Kidney glomerular epithelial cell (primary cell): ENCODE measurements at regions not wholly inside any gene's neighbourhood (a gene's known extent, or its start where the extent isn't known, plus 50 kb on each side); places are given as distances from the start of the nearest gene placed in this dataset.
"Not testable (repeated sequence)": the region's sequence is repeated elsewhere in the genome, so short reads cannot be mapped to it uniquely, and the experiment has no call there.

Experiments
- DNase-seq: peaks from one replicate; lab custom pipeline; 2025; lab: John Stamatoyannopoulos, UW

- not testable (repeated sequence) for DNase-seq
Measured at GRCh38 chr20:6321235-6321634, 198.4 kb upstream of the FERMT1 start.

- DNase-seq = no peak
Measured at GRCh38 chr20:6311841-6312655, 189.2 kb upstream of the FERMT1 start.

- no peak for DNase-seq
Measured at GRCh38 chr20:6311097-6311496, 188.3 kb upstream of the FERMT1 start.

- no peak for DNase-seq
Measured at GRCh38 chr20:6305536-6305935, 182.7 kb upstream of the FERMT1 start.

GRCh38 chr20:6302041-6302440, 179.2 kb upstream of the FERMT1 start:
- DNase-seq = no peak

- DNase-seq = no peak
Measured at GRCh38 chr20:6299456-6299855, 176.6 kb upstream of the FERMT1 start.

GRCh38 chr20:6298049-6298448, 175.2 kb upstream of the FERMT1 start:
- DNase-seq = no peak

- no peak for DNase-seq
Measured at GRCh38 chr20:6295867-6296256, 173.0 kb upstream of the FERMT1 start.

GRCh38 chr20:6295127-6295866, 172.5 kb upstream of the FERMT1 start:
- no peak for DNase-seq

- no peak for DNase-seq
Measured at GRCh38 chr20:6287471-6287870, 164.6 kb upstream of the FERMT1 start.

GRCh38 chr20:6282642-6283041, 159.8 kb upstream of the FERMT1 start:
- no peak for DNase-seq

- DNase-seq = no peak
Measured at GRCh38 chr20:6277661-6278240, 154.9 kb upstream of the FERMT1 start.

- not testable (repeated sequence) for DNase-seq
Measured at GRCh38 chr20:6270404-6270803, 147.6 kb upstream of the FERMT1 start.

- no peak for DNase-seq
Measured at GRCh38 chr20:6269168-6269873, 146.5 kb upstream of the FERMT1 start.

- peak; percentile 80 for DNase-seq
Measured at GRCh38 chr20:6265204-6265904, 142.5 kb upstream of the FERMT1 start.

- no peak for DNase-seq
Measured at GRCh38 chr20:6253396-6253795, 130.6 kb upstream of the FERMT1 start.

- no peak for DNase-seq
Measured at GRCh38 chr20:6245436-6245835, 122.6 kb upstream of the FERMT1 start.

GRCh38 chr20:6241591-6241990, 118.8 kb upstream of the FERMT1 start:
- no peak for DNase-seq

- no peak for DNase-seq
Measured at GRCh38 chr20:6240059-6240458, 117.2 kb upstream of the FERMT1 start.

- DNase-seq = no peak
Measured at GRCh38 chr20:6238421-6238820, 115.6 kb upstream of the FERMT1 start.

- DNase-seq = no peak
Measured at GRCh38 chr20:6235510-6235909, 112.7 kb upstream of the FERMT1 start.

- DNase-seq = no peak
Measured at GRCh38 chr20:6232436-6232835, 109.6 kb upstream of the FERMT1 start.
